GM23248 (cell line): ENCODE measurements at regions not wholly inside any gene's neighbourhood (a gene's known extent, or its start where the extent isn't known, plus 50 kb on each side); places are given as distances from the start of the nearest gene placed in this dataset.

Experiments used
- DNase-seq: peaks from one replicate; pipeline ENCODE4 v3.0.0-alpha.2; 2015
- H2AFZ ChIP-seq: fragments of 200-600 bp; sonication (generic); 2 replicates; pipeline ENCODE4 v1.6.1; 2016; ENCODE audit warnings: antibody characterized with exemption
- H3F3A ChIP-seq: fragments of 200-600 bp; sonication (generic); 2 replicates; pipeline ENCODE4 v1.6.1; 2016; ENCODE audit warnings: mild to moderate bottlenecking, antibody characterized with exemption, mixed run types; ENCODE audit not compliant: insufficient read depth
- H3K27ac ChIP-seq: fragments of 200-600 bp; sonication (generic); 2 replicates; pipeline ENCODE4 v1.5.1; 2016; ENCODE audit warnings: mild to moderate bottlenecking
- H3K27me3 ChIP-seq: fragments of 200-600 bp; sonication (generic); replicated peaks from 2 replicates; pipeline ENCODE4 v1.6.1; 2016; ENCODE audit warnings: mild to moderate bottlenecking; ENCODE audit not compliant: insufficient read depth
- H3K36me3 ChIP-seq: fragments of 200-600 bp; sonication (generic); 2 replicates; pipeline ENCODE4 v1.6.1; 2016; ENCODE audit warnings: low read depth, mild to moderate bottlenecking
- H3K4me1 ChIP-seq: fragments of 200-600 bp; sonication (generic); 2 replicates; pipeline ENCODE4 v1.6.1; 2016; ENCODE audit warnings: mild to moderate bottlenecking; ENCODE audit not compliant: insufficient read depth
- H3K4me2 ChIP-seq: fragments of 200-600 bp; sonication (generic); one replicate; pipeline ENCODE4 v1.6.1; 2016; ENCODE audit warnings: mild to moderate bottlenecking; ENCODE audit not compliant: unreplicated experiment
- H3K4me3 ChIP-seq: fragments of 200-600 bp; sonication (generic); 2 replicates; pipeline ENCODE4 v1.5.1; 2016; ENCODE audit warnings: mild to moderate bottlenecking
- H3K79me2 ChIP-seq: fragments of 200-600 bp; sonication (generic); 2 replicates; pipeline ENCODE4 v1.6.1; 2016; ENCODE audit warnings: mild to moderate bottlenecking; ENCODE audit not compliant: insufficient read depth
- H3K9ac ChIP-seq: fragments of 200-600 bp; sonication (generic); 2 replicates; pipeline ENCODE4 v1.6.1; 2016; ENCODE audit warnings: mild to moderate bottlenecking
- H3K9me2 ChIP-seq: fragments of 200-600 bp; sonication (generic); 2 replicates; pipeline ENCODE4 v1.6.1; 2016; ENCODE audit warnings: mixed run types, mild to moderate bottlenecking, moderate library complexity; ENCODE audit not compliant: insufficient read depth
- H3K9me3 ChIP-seq: fragments of 200-600 bp; sonication (generic); one replicate; pipeline ENCODE4 v1.6.1; 2017; ENCODE audit warnings: low read depth
- H4K20me1 ChIP-seq: fragments of 200-600 bp; sonication (generic); 2 replicates; pipeline ENCODE4 v1.6.0; 2016; ENCODE audit not compliant: insufficient read depth
- EZH2 ChIP-seq: fragments of 200-600 bp; sonication (generic); IDR thresholded peaks from 2 replicates; pipeline ENCODE4 v1.6.1; 2018; ENCODE audit warnings: antibody characterized with exemption, mild to moderate bottlenecking; ENCODE audit not compliant: insufficient read depth, poor library complexity, severe bottlenecking
- EZH2phosphoT487 ChIP-seq: fragments of 200-600 bp; sonication (generic); IDR thresholded peaks from 2 replicates; pipeline ENCODE4 v1.6.1; 2018; ENCODE audit warnings: antibody characterized with exemption, moderate library complexity, mild to moderate bottlenecking, low read depth; ENCODE audit not compliant: insufficient read depth
- WGBS, 2 experiments: methylation state at CpG; one replicate each; pipeline ENCODE4 v1.1.6; 2015 to 2017; ENCODE audit warnings: low lambda C conversion rate in 2 of 2, low coverage in 1 of 2; ENCODE audit errors: missing lambda C conversion rate in 2 of 2; 5-methylcytosine and 5-hydroxymethylcytosine counted together
- in situ Hi-C: fragments of 300-500 bp; cut with MboI; formaldehyde crosslinking; loops from 2 replicates; pipeline ENCODE4 v1.15.0; 2020

DNA sequence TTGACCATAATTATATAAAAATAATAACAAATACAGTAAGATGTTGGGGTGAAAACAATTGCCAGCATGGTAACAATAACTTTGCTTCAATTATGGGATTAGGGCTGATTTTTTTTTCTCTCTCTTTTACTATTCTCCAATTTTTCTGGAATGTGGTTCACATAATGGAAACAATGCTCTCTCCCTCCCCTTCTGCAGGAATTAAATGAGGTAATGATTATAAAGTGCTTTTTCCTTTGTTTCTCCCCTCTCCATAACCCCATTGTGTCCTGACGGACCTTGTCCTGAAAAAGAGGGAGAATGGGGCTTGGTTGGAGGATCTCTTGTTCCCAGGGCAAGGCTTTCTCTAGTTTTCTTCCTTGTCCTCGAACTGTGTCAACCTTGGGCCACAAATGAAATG, 234.0 kb upstream of the ZNF32 start:
- Histone ChIP-seq H3K4me3 (no peak overlapping the region), H3K9ac (no peak overlapping the region), H3K4me2 (no peak overlapping the region), H3K4me1 (peaks cover 38% of the 10 kb centered on the region), H3K36me3 (no peaks in the 10 kb centered on the region), H3K27ac (no peak overlapping the region), H3K27me3 (no peaks in the 10 kb centered on the region), H3K79me2 (no peaks in the 10 kb centered on the region), H3K9me2 (no peaks in the 10 kb centered on the region), H2AFZ (no peak overlapping the region), H4K20me1 (no peaks in the 10 kb centered on the region), H3K9me3 (no peaks in the 10 kb centered on the region), H3F3A (peaks cover 17% of the 10 kb centered on the region; the same call in 1 of the 2 replicates)
- in situ Hi-C loops: no loop called here
- no peak for DNase-seq
- TF ChIP-seq EZH2 (no peak), EZH2phosphoT487 (no peak)
- WGBS, 2 experiments: 98 to 100% methylated on average over 2 of the region's 2 CpGs

DNA sequence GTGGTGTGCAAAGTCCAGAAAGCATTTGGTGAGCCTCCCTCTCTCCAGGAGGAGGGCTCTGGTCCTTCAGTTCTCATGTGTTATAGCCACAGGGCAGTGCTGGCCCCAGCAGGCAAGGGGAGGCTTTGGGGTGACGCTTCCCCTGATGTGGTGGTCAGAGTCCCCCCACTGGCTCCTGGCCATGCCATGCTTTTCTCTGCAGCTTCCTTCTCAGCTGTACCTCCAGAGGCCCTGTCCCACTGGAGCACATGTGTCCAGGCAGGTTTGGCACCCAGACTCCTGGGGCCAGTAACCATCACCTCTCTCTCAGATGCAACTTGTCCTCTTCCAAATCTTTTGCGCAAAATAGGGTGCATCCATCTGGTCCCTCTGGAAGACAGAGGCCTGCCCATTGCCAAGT, 233.0 kb upstream of the ZNF32 start:
- no peak overlapping the region for H3K9ac ChIP-seq
- TF ChIP-seq EZH2phosphoT487 (no peak), EZH2 (no peak)
- 95 to 97% methylated on average over 2 of the region's 2 CpGs for WGBS, 2 experiments
- H3K9me2 ChIP-seq: no peaks in the 10 kb centered on the region
- H2AFZ ChIP-seq: 0 out of 2 replicates have a peak overlapping the region, but pooled peaks have one; percentile 32
- DNase-seq: no peak
- no peaks in the 10 kb centered on the region for H3K36me3 ChIP-seq
- H3K27me3 ChIP-seq: no peaks in the 10 kb centered on the region
- in situ Hi-C loops: no loop called here
- H3K9me3 ChIP-seq: no peaks in the 10 kb centered on the region
- peaks cover 12% of the 10 kb centered on the region; the same call in 1 of the 2 replicates for H3F3A ChIP-seq
- no peak overlapping the region for H3K27ac ChIP-seq
- no peak overlapping the region for H3K4me2 ChIP-seq
- H3K4me1 ChIP-seq: peaks cover 34% of the 10 kb centered on the region
- no peaks in the 10 kb centered on the region for H3K79me2 ChIP-seq
- H3K4me3 ChIP-seq: no peak overlapping the region
- H4K20me1 ChIP-seq: no peaks in the 10 kb centered on the region

DNA sequence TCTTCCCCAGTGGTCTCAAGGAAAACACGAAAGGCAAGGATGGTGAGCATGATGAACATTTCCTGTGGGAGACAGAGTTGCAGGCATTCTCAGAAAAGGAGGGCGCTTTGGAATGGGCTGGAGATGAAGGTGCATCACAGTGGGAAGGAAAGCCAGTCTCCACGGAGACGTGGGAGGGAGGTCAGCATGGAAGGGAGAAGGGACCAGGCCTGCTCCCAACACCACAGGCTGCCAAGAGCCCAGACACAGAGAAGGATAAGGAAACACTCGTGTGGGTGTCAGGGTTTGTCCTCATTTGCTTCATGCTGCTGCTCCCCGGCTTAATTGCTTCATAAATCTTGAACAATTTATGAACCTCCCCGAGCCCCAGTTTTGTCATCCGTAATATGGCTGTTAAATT, 231.5 kb upstream of the ZNF32 start:
- H2AFZ ChIP-seq: no peak overlapping the region
- no peak overlapping the region for H3K4me2 ChIP-seq
- H3K27ac ChIP-seq: no peak overlapping the region
- WGBS, 2 experiments: 53 to 66% methylated on average over 7 to 8 of the region's 8 CpGs
- in situ Hi-C loops: no loop called here
- no peaks in the 10 kb centered on the region for H3K27me3 ChIP-seq
- H4K20me1 ChIP-seq: no peaks in the 10 kb centered on the region
- H3K9ac ChIP-seq: no peak overlapping the region
- H3F3A ChIP-seq: peaks cover 12% of the 10 kb centered on the region; the same call in 1 of the 2 replicates
- H3K4me3 ChIP-seq: no peak overlapping the region
- H3K9me3 ChIP-seq: no peaks in the 10 kb centered on the region
- no peaks in the 10 kb centered on the region for H3K36me3 ChIP-seq
- DNase-seq: peak; percentile 23
- H3K9me2 ChIP-seq: no peaks in the 10 kb centered on the region
- no peaks in the 10 kb centered on the region for H3K79me2 ChIP-seq
- TF ChIP-seq EZH2phosphoT487: no peak
- TF ChIP-seq EZH2: no peak
- H3K4me1 ChIP-seq: peaks cover 34% of the 10 kb centered on the region

GRCh38 chr10:43879742-43880141, 231.1 kb upstream of the ZNF32 start:
- H3K4me3 ChIP-seq: no peak overlapping the region
- no peaks in the 10 kb centered on the region for H4K20me1 ChIP-seq
- H3K9ac ChIP-seq: no peak overlapping the region
- no peaks in the 10 kb centered on the region for H3K36me3 ChIP-seq
- H3K9me2 ChIP-seq: no peaks in the 10 kb centered on the region
- in situ Hi-C loops: no loop called here
- H3K27me3 ChIP-seq: no peaks in the 10 kb centered on the region
- 0 out of 2 replicates have a peak overlapping the region, but pooled peaks have one; percentile 82 for H3K27ac ChIP-seq
- 92 to 93% methylated on average over 12 of the region's 12 CpGs for WGBS, 2 experiments
- H3K79me2 ChIP-seq: no peaks in the 10 kb centered on the region
- no peaks in the 10 kb centered on the region for H3K9me3 ChIP-seq
- DNase-seq: no peak
- peaks cover 34% of the 10 kb centered on the region for H3K4me1 ChIP-seq
- no peak overlapping the region for H2AFZ ChIP-seq
- no peak for TF ChIP-seq EZH2phosphoT487
- no peak for TF ChIP-seq EZH2
- H3K4me2 ChIP-seq: no peak overlapping the region
- H3F3A ChIP-seq: peaks cover 12% of the 10 kb centered on the region; the same call in 1 of the 2 replicates

GRCh38 chr10:43879162-43879561, 230.5 kb upstream of the ZNF32 start:
- H3K79me2 ChIP-seq: no peaks in the 10 kb centered on the region
- no peaks in the 10 kb centered on the region for H3K36me3 ChIP-seq
- H3F3A ChIP-seq: peaks cover 12% of the 10 kb centered on the region; the same call in 1 of the 2 replicates
- peak overlapping the region; percentile 17 for H3K4me2 ChIP-seq
- no peaks in the 10 kb centered on the region for H4K20me1 ChIP-seq
- H3K9me2 ChIP-seq: no peaks in the 10 kb centered on the region
- H3K4me1 ChIP-seq: peaks cover 34% of the 10 kb centered on the region
- no peaks in the 10 kb centered on the region for H3K9me3 ChIP-seq
- peak overlapping the region; percentile 59 for H3K9ac ChIP-seq
- TF ChIP-seq EZH2phosphoT487 (no peak), EZH2 (no peak)
- no peaks in the 10 kb centered on the region for H3K27me3 ChIP-seq
- peak overlapping the region; percentile 82 for H3K27ac ChIP-seq
- no peak overlapping the region for H3K4me3 ChIP-seq
- DNase-seq: no peak
- peak overlapping the region; percentile 70 for H2AFZ ChIP-seq
- in situ Hi-C loops: no loop called here
- 91 to 93% methylated on average over 7 of the region's 7 CpGs for WGBS, 2 experiments
